HS-5 (cell line): ENCODE measurements at regions not wholly inside any gene's neighbourhood (a gene's known extent, or its start where the extent isn't known, plus 50 kb on each side); places are given as distances from the start of the nearest gene placed in this dataset.
"Not testable (repeated sequence)": the region's sequence is repeated elsewhere in the genome, so short reads cannot be mapped to it uniquely, and the experiment has no call there.

Source experiments
- DNase-seq: peaks from one replicate; pipeline ENCODE4 v3.0.0-alpha.2; 2012; ENCODE audit warnings: low read depth

DNA sequence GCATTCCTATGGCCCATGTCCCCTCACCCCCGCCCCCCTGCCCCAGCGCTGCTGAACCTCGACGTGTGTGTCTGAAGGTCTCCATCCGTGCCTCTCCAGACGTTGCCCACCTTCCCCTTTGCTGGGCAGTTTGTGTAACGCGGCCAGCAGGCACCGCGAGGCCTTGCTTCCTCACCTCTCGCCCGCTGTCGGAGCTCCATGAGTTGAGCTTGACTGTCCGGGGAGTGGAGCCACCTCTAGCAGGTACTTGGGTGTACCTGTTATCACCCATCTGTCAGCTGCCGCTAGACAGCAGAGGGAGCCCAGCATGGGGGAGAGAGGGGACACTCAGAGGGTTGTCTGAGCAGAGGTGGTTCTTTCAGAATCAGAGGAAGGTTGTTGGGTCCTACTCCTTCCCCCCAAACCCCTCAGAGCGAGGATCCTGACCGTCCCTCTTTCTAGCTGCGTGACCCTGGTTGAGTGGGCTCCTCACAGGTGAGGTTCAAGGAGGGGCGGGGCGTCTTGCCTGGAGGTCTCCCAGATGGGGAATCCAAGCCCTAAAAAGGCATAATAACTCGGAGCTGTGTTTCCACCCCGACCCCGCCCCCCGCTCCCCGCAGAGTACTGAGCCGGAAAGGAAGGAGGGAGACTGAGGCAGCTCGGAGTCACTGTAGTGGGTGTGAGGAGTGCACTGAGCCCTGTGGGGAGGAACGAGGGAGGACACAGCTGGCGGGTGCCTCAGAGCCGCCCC is 184.7 kb downstream of the C9orf50 start:
- no peak for DNase-seq

- no peak for DNase-seq
Observed at GRCh38 chr9:129435291-129435690, 185.6 kb downstream of the C9orf50 start.

DNA sequence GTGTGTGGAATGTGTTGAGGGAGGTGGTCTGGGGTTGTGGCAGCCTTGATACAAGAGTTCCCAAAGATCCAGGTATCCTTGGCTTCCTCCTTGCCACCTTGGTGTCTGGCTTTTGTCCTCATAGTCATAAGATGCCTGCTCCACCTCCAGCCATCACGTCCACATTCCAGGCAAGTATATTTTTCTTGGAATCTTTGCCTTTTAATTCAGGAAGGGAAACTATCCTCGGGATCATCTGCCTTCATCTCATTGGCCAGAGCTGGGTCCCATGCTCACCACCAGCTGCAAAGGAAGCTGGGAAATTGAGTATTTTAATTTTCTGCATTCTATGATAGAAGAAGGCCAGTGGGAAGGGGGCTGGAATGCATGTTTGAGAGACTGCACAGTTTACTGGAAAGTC is 186.7 kb downstream of the C9orf50 start:
- no peak for DNase-seq

- DNase-seq, result no peak
Observed at GRCh38 chr9:129432297-129433154, 188.4 kb downstream of the C9orf50 start.

- no peak for DNase-seq
Observed at GRCh38 chr9:129430940-129431643, 189.8 kb downstream of the C9orf50 start.

- no peak for DNase-seq
Observed at GRCh38 chr9:129428864-129429577, 191.9 kb downstream of the C9orf50 start.

DNA sequence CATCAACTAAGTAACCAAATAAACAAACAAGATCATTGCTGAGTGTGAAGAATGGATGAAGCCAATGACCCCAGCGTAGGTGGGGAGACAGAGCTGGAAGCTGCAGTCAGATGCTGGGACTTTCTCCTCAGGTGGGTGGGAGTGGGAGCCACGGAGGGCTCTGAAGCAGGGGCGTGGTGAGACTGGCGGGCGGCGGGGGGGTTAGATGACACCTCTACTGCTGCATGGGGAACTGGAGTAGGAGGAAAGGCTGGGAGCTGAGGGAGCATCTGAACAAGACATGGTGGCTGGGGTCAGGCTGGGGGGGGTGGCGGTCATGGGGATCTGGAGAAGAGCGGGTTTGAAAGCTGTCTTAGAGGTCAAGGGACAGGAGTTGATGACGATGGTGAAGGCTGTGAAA is 193.8 kb downstream of the C9orf50 start:
- no peak for DNase-seq

DNA sequence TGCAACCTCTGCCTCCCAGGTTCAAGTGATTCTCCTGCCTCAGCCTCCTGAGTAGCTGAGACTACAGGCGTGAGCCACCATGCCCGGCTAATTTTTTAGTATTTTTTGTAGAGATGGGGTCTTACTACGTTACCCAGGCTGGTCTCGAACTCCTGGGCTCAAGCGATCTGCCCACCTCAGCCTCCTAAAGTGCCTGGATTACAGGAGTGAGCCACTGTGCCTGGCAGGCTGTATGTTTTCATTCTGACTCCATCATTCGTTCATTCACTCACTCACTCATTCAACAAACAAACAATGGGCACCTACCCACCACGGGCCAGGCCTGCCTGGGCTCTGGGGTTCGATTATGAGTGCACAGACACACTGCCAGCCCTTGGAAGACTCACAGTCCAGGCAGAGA is 197.1 kb downstream of the C9orf50 start:
- not testable (repeated sequence) for DNase-seq

DNA sequence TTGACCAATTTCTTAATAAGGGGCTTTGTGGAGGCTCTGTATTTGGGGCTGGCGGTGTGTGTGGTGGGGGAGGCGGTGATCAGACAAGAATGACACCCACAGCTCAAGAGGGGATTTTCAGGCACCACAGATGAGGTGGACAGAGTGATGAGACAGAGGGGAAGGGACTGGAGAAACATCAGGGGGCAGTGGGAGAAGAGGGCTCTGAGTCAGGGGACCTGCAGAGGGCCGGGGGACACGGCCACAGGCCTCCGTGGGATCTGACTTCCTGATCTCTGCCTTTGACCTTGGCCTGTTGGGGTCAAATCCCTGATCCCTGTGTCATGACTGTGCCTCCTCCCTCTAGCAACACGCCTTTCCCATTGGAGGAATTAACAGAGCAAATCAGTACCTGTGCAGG is 197.7 kb downstream of the C9orf50 start:
- DNase-seq, result no peak

DNA sequence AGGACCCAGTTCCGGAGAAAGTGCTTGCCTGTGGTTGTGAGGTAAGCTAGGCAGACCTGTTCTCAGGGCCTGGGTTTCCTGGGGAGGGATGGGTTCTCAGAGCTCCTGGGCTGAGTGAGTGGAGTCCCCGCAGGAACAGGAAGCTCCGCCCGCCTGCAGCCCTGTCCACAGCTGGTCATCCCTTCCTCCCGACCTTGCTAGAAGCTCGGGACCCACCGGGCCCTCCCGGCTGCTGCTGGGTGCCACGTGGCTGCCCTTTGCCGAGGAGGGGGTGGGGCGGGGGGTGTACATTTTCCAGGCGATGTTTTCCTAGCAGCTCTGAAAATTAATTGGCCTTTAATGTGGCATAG is 198.1 kb downstream of the C9orf50 start:
- DNase-seq, result no peak

DNA sequence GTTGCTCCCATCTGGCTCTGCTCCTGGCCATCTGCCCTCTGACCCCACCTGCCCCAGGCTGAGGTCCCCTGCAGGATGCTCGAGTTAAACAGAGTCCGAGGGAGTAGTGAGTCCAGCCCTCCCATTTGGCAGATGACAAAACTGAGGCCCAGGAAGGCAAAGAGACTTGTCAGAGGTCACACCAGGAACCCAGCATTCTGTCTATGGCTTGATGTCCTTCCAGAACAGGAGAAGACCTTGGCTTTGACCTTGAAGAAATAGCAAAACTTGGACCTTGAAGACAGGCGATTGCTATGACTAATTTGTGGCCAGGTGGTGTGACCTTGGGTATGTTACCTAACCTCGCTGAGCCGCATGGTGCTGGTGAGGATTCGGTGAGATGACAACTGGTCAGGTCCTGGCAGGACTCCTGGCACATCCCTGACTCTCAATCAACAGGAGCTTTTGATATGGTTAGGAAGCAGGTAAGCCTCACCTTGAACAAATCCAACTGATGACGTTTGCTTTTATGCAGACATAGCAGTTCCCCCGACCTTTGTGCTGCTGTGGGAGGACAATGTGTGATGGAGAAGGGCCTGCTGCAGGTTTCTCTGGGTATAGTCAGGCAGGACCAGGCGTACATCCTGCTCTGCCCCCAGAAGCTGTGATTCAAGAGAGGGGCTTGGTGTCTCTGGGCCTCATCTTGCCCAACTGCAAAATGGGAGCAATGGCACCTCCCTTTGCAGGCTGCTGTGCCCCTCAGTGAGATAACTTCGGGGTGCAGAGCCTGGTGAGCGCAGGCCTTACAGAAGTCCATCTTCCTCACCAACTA is 198.7 kb downstream of the C9orf50 start:
- no peak for DNase-seq

- no peak for DNase-seq
Observed at GRCh38 chr9:129421371-129421770, 199.5 kb downstream of the C9orf50 start.

DNA sequence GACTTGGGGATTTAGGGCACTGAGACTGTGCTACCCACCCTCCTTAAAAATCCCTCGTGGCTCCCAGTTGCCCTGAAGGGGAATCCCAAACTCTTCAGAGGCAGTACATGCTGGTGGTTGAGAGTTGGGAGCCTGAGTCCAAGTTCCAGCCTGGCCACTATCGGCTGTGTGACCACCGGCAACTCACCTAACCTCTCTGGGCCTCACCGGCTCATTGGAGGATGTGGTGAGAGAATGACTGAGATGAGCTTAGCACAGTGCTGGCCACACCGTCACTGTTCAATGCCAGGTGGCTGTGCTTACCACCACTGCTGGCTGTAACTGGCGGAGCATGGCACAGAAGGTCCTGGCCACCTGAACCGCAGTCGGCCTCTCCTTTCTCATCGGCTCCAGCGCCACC is 200.2 kb downstream of the C9orf50 start:
- DNase-seq, result no peak

DNA sequence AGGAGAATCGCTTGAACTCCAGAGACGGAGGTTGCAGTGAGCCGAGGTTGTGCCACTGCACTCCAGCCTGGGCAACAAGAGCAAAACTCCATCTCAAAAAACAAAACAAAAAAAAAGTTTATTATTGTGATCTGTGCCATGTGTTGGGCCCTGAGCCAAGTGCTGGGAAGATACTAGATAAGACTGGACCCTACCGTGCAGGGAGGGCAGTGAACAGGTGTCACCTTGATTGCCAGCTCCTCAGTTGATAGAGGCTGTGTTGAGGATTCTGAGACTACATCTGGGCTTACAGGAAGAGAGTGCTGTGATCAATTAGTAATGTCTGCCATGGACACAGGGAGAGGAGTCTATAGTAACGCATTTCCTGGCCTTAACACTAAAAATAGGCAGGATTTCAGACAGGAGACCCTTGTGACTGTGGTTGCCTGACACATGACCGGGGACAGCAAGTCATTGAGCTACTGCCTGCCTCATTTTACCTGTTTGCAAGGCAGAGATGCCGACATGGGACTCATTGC is 201.5 kb downstream of the C9orf50 start:
- DNase-seq, result no peak

DNA sequence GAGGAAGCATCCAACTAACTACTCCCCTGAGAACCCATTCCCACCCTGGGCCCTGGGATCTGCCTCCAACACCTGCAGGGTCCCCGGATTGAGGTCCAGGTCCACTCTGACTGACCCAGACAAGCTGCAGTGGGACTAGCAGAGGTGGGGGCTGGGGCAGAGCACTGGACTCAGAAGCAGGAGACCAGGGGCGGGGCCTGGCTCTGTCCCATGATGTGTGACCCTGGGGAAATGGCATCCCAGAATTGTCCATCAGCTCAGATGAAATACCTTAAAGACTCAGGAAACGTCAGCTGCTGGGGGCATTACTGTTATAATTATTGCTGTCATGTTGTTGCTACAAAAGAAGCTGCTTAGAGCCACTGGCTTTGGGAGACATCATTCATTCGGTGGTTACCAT is 202.4 kb downstream of the C9orf50 start:
- DNase-seq, result no peak

DNA sequence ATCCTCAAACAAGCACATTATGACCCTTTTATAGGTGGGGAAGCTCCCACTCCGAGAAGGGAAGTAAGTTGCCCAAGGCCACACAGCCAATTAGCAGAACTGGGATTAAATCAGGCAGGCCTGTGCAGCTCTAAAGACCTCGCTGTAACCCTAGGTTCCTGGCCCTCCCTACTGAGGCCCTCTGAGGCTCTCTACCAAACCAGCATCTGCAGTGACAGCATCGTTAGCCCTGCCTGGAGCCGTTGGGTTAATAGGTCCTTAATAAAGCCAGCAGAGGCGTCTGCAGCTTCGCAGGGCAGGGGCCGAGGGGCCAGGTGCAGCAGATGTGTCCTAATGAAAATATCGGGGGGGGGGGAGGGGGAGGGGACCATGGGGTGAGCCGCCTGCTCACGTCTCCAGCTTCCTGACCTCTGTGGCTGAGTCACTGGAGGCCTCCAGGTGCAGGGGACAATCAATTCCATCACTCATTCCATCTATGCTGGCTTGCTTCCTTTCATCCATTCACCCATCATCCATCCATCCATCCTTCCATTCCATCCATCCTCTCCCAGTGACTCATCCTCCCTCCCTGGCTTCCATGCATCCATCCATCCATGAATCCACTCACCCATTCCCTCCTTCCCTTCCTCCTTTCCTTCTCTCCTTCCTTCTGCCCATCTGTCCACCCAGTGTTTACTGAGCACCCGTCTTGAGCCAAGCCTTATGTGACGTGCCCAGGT is 203.9 kb downstream of the C9orf50 start:
- no peak for DNase-seq

DNA sequence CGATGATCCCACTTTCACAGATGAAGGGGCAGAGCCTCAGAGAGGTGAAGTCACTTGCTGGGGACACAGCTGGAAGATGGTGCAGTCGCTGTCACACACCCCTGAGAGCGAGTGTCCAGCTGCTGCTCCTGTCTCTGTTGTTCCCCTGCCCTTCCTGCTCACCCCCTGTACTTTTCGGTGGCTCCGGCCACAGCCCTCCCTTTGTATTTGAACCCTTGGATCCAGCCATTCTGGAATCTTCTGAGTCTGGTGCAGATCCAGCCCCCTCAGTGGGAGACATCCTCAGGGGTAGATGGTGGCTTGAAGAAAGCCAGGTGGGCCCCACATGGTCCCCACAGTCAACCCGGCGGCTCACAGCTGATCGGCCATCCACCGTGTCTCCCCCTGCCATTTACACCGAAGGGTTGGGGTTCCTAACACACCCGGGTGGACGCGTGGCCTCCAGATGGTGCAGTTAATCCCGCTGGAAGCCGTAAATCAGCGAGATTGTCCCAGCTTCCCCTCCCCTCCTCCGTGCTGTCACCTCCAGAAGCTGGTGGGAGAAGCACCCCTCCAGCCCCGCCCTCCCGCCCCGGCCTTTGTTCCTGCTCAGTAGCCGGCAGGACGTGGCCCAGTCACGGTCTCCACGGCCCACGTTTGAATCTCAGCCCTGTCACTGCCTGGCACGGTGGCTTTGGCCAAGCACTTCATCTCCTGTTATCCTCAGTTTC is 204.8 kb downstream of the C9orf50 start:
- no peak for DNase-seq

DNA sequence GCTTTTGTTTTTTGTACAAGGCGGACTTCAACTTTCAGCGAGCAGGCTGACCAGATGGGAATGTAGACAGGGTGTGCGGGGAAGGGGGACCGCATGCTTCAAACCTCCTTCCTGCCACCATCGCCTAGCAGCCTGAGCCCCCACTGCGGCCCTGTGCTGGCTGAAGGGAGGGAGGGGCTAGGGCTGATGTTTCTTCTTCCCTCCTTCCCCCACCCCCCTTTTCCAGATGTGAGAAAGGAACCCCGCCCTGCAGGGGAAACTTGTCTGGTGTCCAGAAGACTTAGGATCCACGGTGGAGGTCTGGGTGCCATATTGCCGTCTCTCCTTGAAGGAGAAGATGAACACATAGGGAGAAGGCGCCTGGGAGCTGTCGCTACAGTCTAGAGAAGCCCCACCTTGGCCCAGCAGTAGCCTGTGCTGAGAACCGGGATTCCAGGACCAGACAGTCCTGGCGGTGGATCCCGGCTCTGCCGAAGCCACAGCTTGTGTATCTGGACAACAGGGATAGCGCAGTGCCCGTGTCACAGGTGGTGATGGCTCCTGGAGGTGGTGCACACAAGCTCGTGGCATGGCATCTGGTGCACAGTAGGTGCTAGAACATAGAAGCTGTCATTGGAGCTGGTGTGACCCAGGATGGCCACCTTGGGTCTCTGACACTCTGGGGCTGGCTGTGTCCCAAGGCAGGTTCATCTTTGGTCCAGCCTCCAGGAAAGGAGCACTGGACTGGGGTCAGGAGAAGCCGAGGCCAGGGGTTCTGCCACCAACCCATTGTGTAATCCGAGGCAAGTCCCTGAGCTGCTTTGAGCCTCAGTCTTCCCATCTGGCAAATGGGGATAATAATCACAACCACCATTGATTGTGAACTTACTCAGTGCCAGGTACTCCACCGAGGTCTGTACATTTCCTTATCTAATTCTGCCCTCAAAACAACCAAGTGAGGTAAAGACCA is 205.6 kb downstream of the C9orf50 start:
- DNase-seq, result no peak
